ENCODE measurements at regions not wholly inside any gene's neighbourhood (a gene's known extent, or its start where the extent isn't known, plus 50 kb on each side); places are given as distances from the start of the nearest gene placed in this dataset.

DNA sequence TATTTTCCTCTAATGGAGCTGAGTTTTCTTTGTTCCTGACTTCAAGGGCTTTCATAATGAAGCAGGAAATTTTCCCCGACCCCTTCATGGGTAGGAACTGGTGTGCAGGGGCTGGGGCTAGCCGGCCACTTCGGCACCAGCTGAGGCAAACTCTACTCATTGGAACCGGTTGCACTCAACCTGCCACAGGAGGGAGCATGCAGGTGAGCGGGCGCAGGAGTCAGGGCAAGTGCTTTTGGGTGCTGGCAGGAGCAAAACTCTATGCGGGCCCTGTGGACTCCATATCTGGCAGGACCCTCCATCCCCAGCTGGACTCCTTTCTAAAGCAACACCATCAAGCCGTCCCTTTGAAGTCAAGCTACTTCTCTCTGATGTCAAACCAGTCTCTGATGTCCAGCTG is 244.2 kb downstream of the EPM2A start:
- TF ChIP-seq ZNF274 (IDR thresholded peaks at IDR 0.05; ENCODE audit: borderline replicate concordance, extremely low read depth, low read length) (no peak), HDAC6 (IDR thresholded peaks at IDR 0.05; ENCODE audit: low read depth, low read length) (no peak), TAF1 (IDR thresholded peaks at IDR 0.05; ENCODE audit: low read depth, low read length) (no peak), POLR2AphosphoS5 (IDR thresholded peaks at IDR 0.05; ENCODE audit: low read depth, low read length) (no peak), JUND (IDR thresholded peaks at IDR 0.05; ENCODE audit: low read length) (no peak), RFX5 (IDR thresholded peaks at IDR 0.05; ENCODE audit: borderline replicate concordance, low read depth, low read length) (no peak), CBX5 (IDR thresholded peaks at IDR 0.05; ENCODE audit: low read depth, low read length) (no peak)

Measured in H1 (cell line).